Esophagus muscularis mucosa (tissue), 4 donors: ENCODE measurements at regions not wholly inside any gene's neighbourhood (a gene's known extent, or its start where the extent isn't known, plus 50 kb on each side); places are given as distances from the start of the nearest gene placed in this dataset.

Experiments
- DNase-seq: peaks from one replicate; pipeline ENCODE4 v3.0.0-alpha.2; 2017; ENCODE audit errors: extremely low spot score
- H3K27ac ChIP-seq, 4 donors: fragments of 200-600 bp; sonication (generic); replicated peaks in 1 of 4; 1 replicate in 3 of 4; 2 replicates in 1 of 4; pipeline ENCODE4 v1.5.1; 2016 to 2019; ENCODE audit warnings: mild to moderate bottlenecking in 1 of 4
- H3K27me3 ChIP-seq, 4 donors: fragments of 200-600 bp; sonication (generic); one replicate each; pipeline versions ENCODE4 v1.5.1 to v1.6.0; 2016 to 2019
- H3K36me3 ChIP-seq, 4 donors: fragments of 200-600 bp; sonication (generic); one replicate each; pipeline ENCODE4 v1.5.1; 2016 to 2019
- H3K4me1 ChIP-seq, 4 donors: fragments of 200-600 bp; sonication (generic); one replicate each; pipeline ENCODE4 v1.5.1; 2016 to 2019
- H3K4me3 ChIP-seq, 4 donors: fragments of 200-600 bp; sonication (generic); 1 replicate in 2 of 4; 2 replicates in 2 of 4; pipeline ENCODE4 v1.5.1; 2016 to 2019; ENCODE audit warnings: mild to moderate bottlenecking in 4 of 4, moderate library complexity in 1 of 4
- H3K9me3 ChIP-seq, 4 donors: fragments of 200-600 bp; sonication (generic); 1 replicate in 3 of 4; 2 replicates in 1 of 4; pipeline ENCODE4 v1.5.1; 2016 to 2019
- EP300 ChIP-seq: sonication (generic); formaldehyde crosslinking; IDR thresholded peaks from one replicate; pipeline ENCODE4 v1.6.1; 2017; ENCODE audit warnings: antibody characterized with exemption
- POLR2A ChIP-seq: fragments of 450-650 bp; IDR thresholded peaks from one replicate; pipeline ENCODE4 v1.6.1; 2017; ENCODE audit warnings: antibody characterized with exemption, moderate library complexity, mild to moderate bottlenecking, low read depth
- POLR2AphosphoS5 ChIP-seq, 2 donors: sonication (generic); formaldehyde crosslinking; IDR thresholded peaks; one replicate each; pipeline ENCODE4 v1.6.1; 2017; ENCODE audit warnings: antibody characterized with exemption in 2 of 2
- WGBS: methylation state at CpG from one replicate; pipeline ENCODE4 v1.1.5; 2018; 5-methylcytosine and 5-hydroxymethylcytosine counted together
- intact Hi-C: fragments of 100-400 bp; cut with DNase I; formaldehyde crosslinking; loops from one replicate; pipeline ENCODE4 v1.15.1; 2023
- TF ChIP-seq, protein P1 (sequence below), 3 experiments: fragments of 200-600 bp in 2 of 3; fragments of 450-650 bp in 1 of 3; sonication (generic) in 2 of 3; IDR thresholded peaks; one replicate each; pipeline ENCODE4 v1.5.1; 2017 to 2019; ENCODE audit warnings: antibody characterized with exemption in 3 of 3, mild to moderate bottlenecking in 2 of 3, moderate library complexity in 1 of 3

DNA sequence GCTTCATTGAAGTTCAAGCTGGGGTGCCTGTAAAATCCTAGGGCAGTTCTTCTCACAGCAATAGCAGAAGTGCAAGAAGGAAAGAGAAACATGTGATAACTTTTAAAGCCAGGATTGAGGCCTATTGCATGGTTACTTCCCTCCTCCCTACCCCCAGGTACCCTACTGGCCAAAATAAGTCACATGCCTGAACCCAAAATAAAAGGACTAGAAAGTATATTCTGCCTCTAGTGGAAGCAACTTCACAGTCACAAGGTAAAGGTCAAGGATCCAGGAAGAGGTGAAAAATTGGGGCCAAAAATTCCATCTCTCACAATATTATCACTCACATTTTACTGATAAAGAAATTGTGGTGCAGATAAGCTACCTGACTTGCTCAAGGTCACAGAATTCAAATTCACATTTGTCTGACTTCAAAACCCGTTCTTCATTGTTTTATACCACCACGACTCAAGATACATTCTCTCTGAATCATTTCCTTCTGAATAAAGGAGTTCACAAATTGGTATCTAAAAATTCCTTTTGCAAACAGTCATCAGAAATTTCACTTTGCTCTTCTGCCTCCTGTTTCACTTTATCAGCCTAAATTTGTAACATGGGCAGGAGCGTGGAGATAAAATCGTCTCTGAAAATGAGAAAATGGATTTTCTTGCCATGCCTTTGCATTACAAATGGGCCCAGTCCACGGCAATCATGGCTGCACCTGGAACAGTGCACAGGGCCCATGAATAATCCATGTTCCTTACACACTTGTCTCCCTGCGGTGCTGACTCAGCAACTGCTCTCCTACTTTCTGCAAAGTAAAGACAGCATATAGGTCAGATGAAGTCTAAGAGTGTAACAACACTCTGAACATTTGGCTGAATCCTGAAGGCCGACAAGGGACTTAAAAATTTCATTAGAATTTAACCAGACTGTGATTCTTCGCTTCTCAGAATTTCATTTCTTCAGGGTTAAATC is 485.3 kb upstream of the NFIA start:
- DNase-seq = no peak

DNA sequence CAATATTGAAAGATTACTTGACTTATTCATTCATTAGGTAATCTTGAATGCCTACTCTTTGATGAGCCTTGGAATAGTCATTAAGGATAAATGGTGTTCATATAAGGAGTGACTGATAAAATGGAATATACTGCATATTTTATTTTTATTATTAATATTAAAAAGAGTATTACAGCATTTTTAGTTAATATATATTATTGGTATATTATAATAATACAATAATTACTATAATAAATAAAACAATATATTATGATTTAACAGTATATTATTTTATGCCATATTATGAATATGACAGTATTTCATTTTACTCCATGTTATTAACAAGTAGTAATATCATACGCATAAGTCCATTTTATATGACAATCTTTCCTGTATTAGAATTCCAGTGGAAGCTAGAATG is 490.8 kb upstream of the NFIA start:
- TF ChIP-seq, protein P1, sequence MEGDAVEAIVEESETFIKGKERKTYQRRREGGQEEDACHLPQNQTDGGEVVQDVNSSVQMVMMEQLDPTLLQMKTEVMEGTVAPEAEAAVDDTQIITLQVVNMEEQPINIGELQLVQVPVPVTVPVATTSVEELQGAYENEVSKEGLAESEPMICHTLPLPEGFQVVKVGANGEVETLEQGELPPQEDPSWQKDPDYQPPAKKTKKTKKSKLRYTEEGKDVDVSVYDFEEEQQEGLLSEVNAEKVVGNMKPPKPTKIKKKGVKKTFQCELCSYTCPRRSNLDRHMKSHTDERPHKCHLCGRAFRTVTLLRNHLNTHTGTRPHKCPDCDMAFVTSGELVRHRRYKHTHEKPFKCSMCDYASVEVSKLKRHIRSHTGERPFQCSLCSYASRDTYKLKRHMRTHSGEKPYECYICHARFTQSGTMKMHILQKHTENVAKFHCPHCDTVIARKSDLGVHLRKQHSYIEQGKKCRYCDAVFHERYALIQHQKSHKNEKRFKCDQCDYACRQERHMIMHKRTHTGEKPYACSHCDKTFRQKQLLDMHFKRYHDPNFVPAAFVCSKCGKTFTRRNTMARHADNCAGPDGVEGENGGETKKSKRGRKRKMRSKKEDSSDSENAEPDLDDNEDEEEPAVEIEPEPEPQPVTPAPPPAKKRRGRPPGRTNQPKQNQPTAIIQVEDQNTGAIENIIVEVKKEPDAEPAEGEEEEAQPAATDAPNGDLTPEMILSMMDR (IDR thresholded peaks at IDR 0.05) = no peak
- TF ChIP-seq POLR2A = no peak
- no peak for TF ChIP-seq EP300
- TF ChIP-seq POLR2AphosphoS5 (IDR thresholded peaks at IDR 0.05) = no peak
- no peak for DNase-seq
- intact Hi-C loops = no loop called here
- Histone ChIP-seq H3K9me3 (peaks cover 0 to 4% (median 0%) of the 10 kb centered on the region in 4 donors), H3K27me3 (no peaks in the 10 kb centered on the region), H3K27ac (no peak overlapping the region), H3K4me1 (no peaks in the 10 kb centered on the region), H3K36me3 (no peaks in the 10 kb centered on the region), H3K4me3 (no peak overlapping the region)
- 98% methylated on average over 1 of the region's 1 CpG for WGBS

More for the DNA sequence above, 485.3 kb upstream of the NFIA start:
- no peak for TF ChIP-seq POLR2A
- WGBS = 79% methylated on average over 8 of the region's 8 CpGs
- Histone ChIP-seq H3K27me3 (no peaks in the 10 kb centered on the region), H3K4me1 (no peaks in the 10 kb centered on the region), H3K36me3 (no peaks in the 10 kb centered on the region), H3K27ac (no peak overlapping the region), H3K4me3 (no peak overlapping the region), H3K9me3 (peaks cover 0 to 4% (median 0%) of the 10 kb centered on the region in 4 donors)
- intact Hi-C loops = no loop called here

DNA sequence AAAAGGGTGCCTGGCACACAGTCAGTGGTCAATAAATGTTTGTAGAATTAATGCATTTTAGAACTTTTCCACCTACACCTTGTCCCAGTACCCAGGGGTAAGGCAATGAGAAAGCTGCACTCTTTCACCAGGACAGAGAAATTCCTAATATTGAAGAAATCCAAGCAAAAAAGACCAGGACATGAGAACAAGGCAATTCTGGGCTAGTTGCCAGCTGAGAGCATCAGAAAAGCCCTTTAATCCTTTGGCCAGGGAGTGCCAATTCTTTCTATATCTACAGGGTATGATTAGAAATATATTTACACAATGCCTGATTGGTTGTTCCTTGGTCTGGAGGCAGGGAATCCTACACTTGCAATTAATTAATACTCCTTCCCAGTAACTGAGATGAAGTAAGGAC is 492.4 kb upstream of the NFIA start:
- Histone ChIP-seq H3K4me3 (no peak overlapping the region), H3K27me3 (no peaks in the 10 kb centered on the region), H3K36me3 (no peaks in the 10 kb centered on the region), H3K27ac (no peak overlapping the region), H3K4me1 (no peaks in the 10 kb centered on the region), H3K9me3 (no peaks in the 10 kb centered on the region)
- TF ChIP-seq POLR2AphosphoS5 (IDR thresholded peaks at IDR 0.05) (no peak), POLR2A (no peak), EP300 (no peak)
- TF ChIP-seq, protein P1 (IDR thresholded peaks at IDR 0.05) = no peak
- DNase-seq = no peak
- intact Hi-C loops = no loop called here

DNA sequence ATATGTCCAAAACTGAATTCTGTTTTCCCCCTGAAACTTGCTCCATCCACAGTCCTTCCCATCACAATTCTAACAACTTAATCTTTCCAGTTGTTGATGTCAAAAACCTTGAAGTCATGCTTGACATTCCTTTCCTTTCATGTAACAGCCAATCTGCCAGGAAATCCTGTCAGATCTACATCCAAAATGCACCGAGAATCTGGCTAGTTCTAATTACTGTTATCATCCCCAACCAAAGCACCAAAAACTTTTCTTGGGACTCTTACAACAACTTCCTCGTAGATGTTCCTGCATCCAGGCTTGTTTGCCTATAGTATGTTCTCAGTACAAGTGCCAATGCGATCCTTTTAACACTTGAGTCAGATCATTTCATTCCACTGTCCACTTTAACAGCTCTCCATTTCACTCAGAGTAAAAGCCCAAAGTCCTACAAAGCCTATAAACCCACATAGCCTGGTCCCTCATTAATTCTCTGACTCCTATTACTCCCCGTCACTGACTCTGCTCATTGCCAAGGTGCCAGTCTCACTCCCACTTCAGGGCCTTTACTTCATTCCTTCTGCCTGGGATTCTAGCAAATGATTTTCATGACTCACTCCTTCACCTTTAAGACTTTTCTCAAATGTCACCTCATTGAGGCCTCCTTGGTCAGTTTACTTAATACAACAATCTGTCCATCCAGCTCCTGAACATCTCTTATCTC is 493.2 kb upstream of the NFIA start:
- WGBS = 65% methylated on average over 4 of the region's 4 CpGs
- Histone ChIP-seq H3K4me1 (no peaks in the 10 kb centered on the region), H3K27ac (no peak overlapping the region), H3K27me3 (no peaks in the 10 kb centered on the region), H3K4me3 (no peak overlapping the region), H3K36me3 (no peaks in the 10 kb centered on the region), H3K9me3 (peaks cover 0 to 4% (median under 1%) of the 10 kb centered on the region in 4 donors)
- no peak for TF ChIP-seq POLR2AphosphoS5 (IDR thresholded peaks at IDR 0.05)
- TF ChIP-seq EP300 = no peak
- intact Hi-C loops = no loop called here
- DNase-seq = no peak

DNA sequence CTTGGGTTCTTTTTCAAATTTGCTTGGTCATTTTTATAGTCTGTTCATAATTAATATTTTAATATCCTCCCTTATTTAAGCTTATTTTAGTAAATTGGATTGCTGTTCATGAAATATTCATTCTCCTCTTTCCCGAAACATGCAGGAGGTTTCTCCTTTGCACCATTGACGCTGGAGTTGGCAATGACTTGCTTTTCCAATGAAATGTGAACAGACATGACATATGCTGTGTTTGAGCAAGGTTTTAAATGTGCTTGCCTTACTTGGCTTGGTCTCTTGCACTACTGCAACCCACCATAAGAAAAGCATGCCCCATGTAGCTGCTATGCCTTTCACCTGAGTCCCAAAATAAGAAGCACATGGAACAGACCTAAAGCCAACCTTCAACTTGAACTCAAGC is 498.0 kb upstream of the NFIA start:
- no peak overlapping the region for H3K4me3 ChIP-seq
- no peak overlapping the region for H3K27ac ChIP-seq
- peaks cover 0 to 13% (median 10%) of the 10 kb centered on the region in 4 donors for H3K9me3 ChIP-seq
- no peak for TF ChIP-seq POLR2AphosphoS5 (IDR thresholded peaks at IDR 0.05)
- TF ChIP-seq, protein P1 (IDR thresholded peaks at IDR 0.05) = no peak
- no peak for TF ChIP-seq EP300
- TF ChIP-seq POLR2A = no peak
- no peak for DNase-seq
- intact Hi-C loops = no loop called here
- 42% methylated on average over 2 of the region's 2 CpGs for WGBS
- H3K4me1 ChIP-seq = no peaks in the 10 kb centered on the region
- H3K36me3 ChIP-seq = no peaks in the 10 kb centered on the region
- H3K27me3 ChIP-seq = no peaks in the 10 kb centered on the region
